ENCODE measurements at regions not wholly inside any gene's neighbourhood (a gene's known extent, or its start where the extent isn't known, plus 50 kb on each side); places are given as distances from the start of the nearest gene placed in this dataset.

DNA sequence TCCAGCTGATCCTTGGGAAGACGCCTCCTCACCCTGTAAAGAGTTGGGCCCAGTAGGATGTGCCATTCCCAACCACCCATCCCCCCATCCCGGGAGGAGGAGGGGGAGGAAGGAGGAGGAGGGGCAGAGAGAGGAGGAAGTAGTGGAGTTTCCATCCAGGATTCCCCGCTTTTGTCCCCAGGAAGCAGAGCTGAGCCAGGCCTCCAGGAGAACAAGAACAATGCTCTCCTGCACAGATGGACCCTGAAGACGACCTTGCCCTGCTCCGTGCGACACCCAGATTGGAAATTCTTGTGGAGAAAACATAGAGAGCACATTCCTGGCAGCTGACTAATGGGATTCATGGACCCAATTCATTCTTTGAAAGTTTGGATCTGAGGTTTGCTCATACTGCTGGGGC is 132.3 kb upstream of the CRY1 start:
- TF ChIP-seq, protein P1, sequence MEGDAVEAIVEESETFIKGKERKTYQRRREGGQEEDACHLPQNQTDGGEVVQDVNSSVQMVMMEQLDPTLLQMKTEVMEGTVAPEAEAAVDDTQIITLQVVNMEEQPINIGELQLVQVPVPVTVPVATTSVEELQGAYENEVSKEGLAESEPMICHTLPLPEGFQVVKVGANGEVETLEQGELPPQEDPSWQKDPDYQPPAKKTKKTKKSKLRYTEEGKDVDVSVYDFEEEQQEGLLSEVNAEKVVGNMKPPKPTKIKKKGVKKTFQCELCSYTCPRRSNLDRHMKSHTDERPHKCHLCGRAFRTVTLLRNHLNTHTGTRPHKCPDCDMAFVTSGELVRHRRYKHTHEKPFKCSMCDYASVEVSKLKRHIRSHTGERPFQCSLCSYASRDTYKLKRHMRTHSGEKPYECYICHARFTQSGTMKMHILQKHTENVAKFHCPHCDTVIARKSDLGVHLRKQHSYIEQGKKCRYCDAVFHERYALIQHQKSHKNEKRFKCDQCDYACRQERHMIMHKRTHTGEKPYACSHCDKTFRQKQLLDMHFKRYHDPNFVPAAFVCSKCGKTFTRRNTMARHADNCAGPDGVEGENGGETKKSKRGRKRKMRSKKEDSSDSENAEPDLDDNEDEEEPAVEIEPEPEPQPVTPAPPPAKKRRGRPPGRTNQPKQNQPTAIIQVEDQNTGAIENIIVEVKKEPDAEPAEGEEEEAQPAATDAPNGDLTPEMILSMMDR (IDR thresholded peaks at IDR 0.05): no peak
- TF ChIP-seq POLR2A (IDR thresholded peaks at IDR 0.05) (no peak), EP300 (IDR thresholded peaks at IDR 0.05) (no peak), POLR2AphosphoS5 (IDR thresholded peaks at IDR 0.05) (no peak)
